ENCODE measurements at regions not wholly inside any gene's neighbourhood (a gene's known extent, or its start where the extent isn't known, plus 50 kb on each side); places are given as distances from the start of the nearest gene placed in this dataset.

- TF ChIP-seq TAF1 (IDR thresholded peaks at IDR 0.05; ENCODE audit: borderline replicate concordance, insufficient read depth, low read length): no peak
- TF ChIP-seq POLR2AphosphoS5 (IDR thresholded peaks at IDR 0.05; ENCODE audit: low read depth, low read length): no peak
- no peak for TF ChIP-seq SIN3A (IDR thresholded peaks at IDR 0.05; ENCODE audit: borderline replicate concordance, insufficient read depth, low read length)
Measured at GRCh38 chr13:33490461-33491327, 205.1 kb upstream of the STARD13 start.
